ENCODE measurements at regions not wholly inside any gene's neighbourhood (a gene's known extent, or its start where the extent isn't known, plus 50 kb on each side); places are given as distances from the start of the nearest gene placed in this dataset.

DNA sequence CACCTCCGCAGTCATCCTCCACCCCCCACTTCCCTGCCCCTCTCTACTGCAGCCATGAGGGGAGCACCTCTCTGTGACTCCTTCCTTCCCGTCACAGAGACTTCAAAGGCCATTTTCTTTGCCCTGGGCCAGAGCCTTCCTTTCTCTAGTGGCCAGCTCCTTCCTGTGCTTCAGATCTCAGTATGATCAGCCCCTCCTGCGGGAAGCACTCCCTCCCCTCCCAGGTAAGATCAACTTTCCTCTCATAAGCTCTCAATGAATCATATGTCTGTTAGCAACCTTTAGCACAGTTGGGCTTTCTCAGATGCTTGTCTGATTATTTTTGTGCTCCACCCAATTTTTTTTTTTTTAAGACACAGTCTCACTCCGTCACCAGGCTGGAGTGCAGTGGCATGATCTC, 241.0 kb upstream of the PRSS1 start:
- TF ChIP-seq, protein P1, sequence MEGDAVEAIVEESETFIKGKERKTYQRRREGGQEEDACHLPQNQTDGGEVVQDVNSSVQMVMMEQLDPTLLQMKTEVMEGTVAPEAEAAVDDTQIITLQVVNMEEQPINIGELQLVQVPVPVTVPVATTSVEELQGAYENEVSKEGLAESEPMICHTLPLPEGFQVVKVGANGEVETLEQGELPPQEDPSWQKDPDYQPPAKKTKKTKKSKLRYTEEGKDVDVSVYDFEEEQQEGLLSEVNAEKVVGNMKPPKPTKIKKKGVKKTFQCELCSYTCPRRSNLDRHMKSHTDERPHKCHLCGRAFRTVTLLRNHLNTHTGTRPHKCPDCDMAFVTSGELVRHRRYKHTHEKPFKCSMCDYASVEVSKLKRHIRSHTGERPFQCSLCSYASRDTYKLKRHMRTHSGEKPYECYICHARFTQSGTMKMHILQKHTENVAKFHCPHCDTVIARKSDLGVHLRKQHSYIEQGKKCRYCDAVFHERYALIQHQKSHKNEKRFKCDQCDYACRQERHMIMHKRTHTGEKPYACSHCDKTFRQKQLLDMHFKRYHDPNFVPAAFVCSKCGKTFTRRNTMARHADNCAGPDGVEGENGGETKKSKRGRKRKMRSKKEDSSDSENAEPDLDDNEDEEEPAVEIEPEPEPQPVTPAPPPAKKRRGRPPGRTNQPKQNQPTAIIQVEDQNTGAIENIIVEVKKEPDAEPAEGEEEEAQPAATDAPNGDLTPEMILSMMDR (IDR thresholded peaks at IDR 0.05) = no peak
- no peak for TF ChIP-seq POLR2A (IDR thresholded peaks at IDR 0.05)
